ENCODE measurements at regions not wholly inside any gene's neighbourhood (a gene's known extent, or its start where the extent isn't known, plus 50 kb on each side); places are given as distances from the start of the nearest gene placed in this dataset.

DNA sequence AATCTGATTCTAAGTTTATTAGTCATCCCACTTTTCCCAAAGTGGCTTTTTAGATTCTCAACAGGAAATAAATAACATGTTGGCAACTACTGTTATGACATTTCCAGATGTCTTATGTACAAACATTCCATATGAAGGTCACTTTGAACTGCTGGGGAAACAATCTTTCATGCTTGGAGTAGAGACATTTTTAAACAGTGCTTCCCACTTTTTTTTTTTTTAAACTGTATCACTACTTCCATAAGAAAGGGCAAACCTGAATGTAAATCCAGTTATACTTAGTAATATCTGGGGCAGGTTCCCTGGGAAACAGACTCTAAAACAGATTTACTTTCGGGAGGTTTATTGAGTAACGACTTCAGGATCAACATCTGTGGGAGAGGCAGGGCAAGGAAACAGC lies 473.8 kb downstream of the TAFA4 start:
- Histone ChIP-seq H3K18ac (ENCODE audit: low read depth in 1 of 2, low read length in 2 of 2) (peak overlapping the region in 1 of 2 experiments; percentile 64), H3K4ac (ENCODE audit: low read depth in 1 of 2, low read length in 2 of 2) (no peak overlapping the region)
- WGBS = 10% methylated on average over 2 of the region's 2 CpGs

DNA sequence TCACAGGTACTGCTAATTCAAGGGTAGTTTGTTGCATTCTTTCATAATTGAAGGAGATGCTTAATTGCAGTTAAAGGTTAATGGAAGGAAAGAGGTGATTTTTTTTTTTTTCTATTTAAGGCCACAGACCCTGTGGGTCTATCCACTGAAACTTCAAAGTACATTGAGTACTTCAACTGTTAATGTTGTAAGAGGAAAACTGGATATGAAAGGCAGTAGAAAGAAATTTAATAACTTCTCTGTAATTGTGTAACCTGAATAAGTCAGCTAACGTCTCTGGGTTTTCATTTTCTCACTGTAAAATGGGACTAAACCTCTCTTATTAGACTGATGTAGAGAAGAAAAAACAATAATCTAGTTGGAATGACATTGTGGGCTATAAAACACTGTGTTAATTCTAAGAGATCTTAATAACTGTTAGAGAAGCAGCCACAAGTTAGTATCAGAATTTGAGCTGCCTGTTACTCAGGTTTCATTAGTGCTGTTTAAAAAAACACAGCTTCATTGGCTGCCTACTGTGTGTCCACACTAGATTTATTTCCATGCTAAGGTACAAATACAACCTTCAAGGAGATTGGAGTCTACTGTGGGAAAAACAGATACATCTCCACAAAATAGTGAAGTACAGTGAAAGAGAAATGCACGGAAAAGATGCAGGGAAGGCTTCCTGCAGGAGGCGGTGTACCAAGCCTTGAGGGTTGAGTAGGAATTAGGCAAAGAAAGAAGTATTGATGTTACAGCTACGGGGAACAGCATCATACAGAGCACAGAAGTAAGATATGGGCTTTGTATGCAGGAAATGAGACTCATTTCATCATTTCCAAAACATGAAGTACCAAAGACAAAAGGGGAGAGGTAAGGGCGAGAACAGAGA lies 483.6 kb downstream of the TAFA4 start:
- Histone ChIP-seq H3K4me2 (ENCODE audit: low read length, poor library complexity, severe bottlenecking) (no peak overlapping the region), H2BK12ac (ENCODE audit: low read length in 2 of 2) (peak overlapping the region in 1 of 2 experiments; percentile 38), H3K18ac (ENCODE audit: low read depth in 1 of 2, low read length in 2 of 2) (no peak overlapping the region), H3K9me3 (ENCODE audit: control insufficient read depth, low read length) (no peaks in the 10 kb centered on the region), H3K4me1 (ENCODE audit: control insufficient read depth, insufficient read depth, low read depth, low read length) (no peaks in the 10 kb centered on the region), H2AK5ac (ENCODE audit: low read length, severe bottlenecking) (no peak overlapping the region), H4K8ac (ENCODE audit: low read length) (no peak overlapping the region), H3K79me1 (replicated peaks; ENCODE audit: low read length, poor library complexity, severe bottlenecking) (no peaks in the 10 kb centered on the region), H3K4ac (ENCODE audit: low read depth in 1 of 2, low read length in 2 of 2) (no peak overlapping the region), H2BK120ac (ENCODE audit: low read depth, low read length) (no peak overlapping the region), H3K27ac (ENCODE audit: low read length, poor library complexity, severe bottlenecking) (no peak overlapping the region), H2BK5ac (ENCODE audit: low read depth, low read length, poor library complexity, severe bottlenecking) (no peak overlapping the region), H3K4me3 (ENCODE audit: insufficient read depth in 1 of 2, low read depth in 1 of 2, low read length in 2 of 2) (no peak overlapping the region), H3K14ac (ENCODE audit: low read length in 2 of 2) (no peak overlapping the region), H3K27me3 (ENCODE audit: control insufficient read depth in 1 of 2, insufficient read depth in 1 of 2, low read length in 2 of 2) (no peaks in the 10 kb centered on the region), H3K23ac (ENCODE audit: low read length in 2 of 2) (no peak overlapping the region), H4K91ac (ENCODE audit: low read length) (no peak overlapping the region), H3K9ac (ENCODE audit: low read length) (no peak overlapping the region), H3K36me3 (ENCODE audit: control insufficient read depth in 1 of 2, insufficient read depth in 2 of 2, low read depth in 1 of 2, low read length in 2 of 2) (no peaks in the 10 kb centered on the region), H2BK15ac (ENCODE audit: low read depth, poor library complexity, severe bottlenecking) (no peak overlapping the region), H2AFZ (ENCODE audit: low read depth, low read length) (no peak overlapping the region)
- 85% methylated on average over 4 of the region's 5 CpGs for WGBS
- no peak for DNase-seq

More for the DNA sequence above, 473.8 kb downstream of the TAFA4 start:
- peaks cover 8% of the 10 kb centered on the region for H3K9me3 ChIP-seq (ENCODE audit: control insufficient read depth, low read length)
- H2BK15ac ChIP-seq (ENCODE audit: low read depth, poor library complexity, severe bottlenecking) = no peak overlapping the region
- H2BK12ac ChIP-seq (ENCODE audit: low read length in 2 of 2) = no peak overlapping the region
- H2BK5ac ChIP-seq (ENCODE audit: low read depth, low read length, poor library complexity, severe bottlenecking) = no peak overlapping the region
- H3K9ac ChIP-seq (ENCODE audit: low read length) = no peak overlapping the region
- H3K4me3 ChIP-seq (ENCODE audit: insufficient read depth in 1 of 2, low read depth in 1 of 2, low read length in 2 of 2) = no peak overlapping the region
- peak; percentile 84 for DNase-seq
- no peak overlapping the region for H3K27ac ChIP-seq (ENCODE audit: low read length, poor library complexity, severe bottlenecking)
- H3K23ac ChIP-seq (ENCODE audit: low read length in 2 of 2) = no peak overlapping the region
- peak overlapping the region; percentile 89 for H4K8ac ChIP-seq (ENCODE audit: low read length)
- H3K14ac ChIP-seq (ENCODE audit: low read length in 2 of 2) = no peak overlapping the region
- peaks cover 3% of the 10 kb centered on the region for H3K4me1 ChIP-seq (ENCODE audit: control insufficient read depth, insufficient read depth, low read depth, low read length)
- H2AK5ac ChIP-seq (ENCODE audit: low read length, severe bottlenecking) = no peak overlapping the region
- H3K36me3 ChIP-seq (ENCODE audit: control insufficient read depth in 1 of 2, insufficient read depth in 2 of 2, low read depth in 1 of 2, low read length in 2 of 2) = no peaks in the 10 kb centered on the region
- no peak overlapping the region for H3K4me2 ChIP-seq (ENCODE audit: low read length, poor library complexity, severe bottlenecking)
- H2BK120ac ChIP-seq (ENCODE audit: low read depth, low read length) = no peak overlapping the region
- H2AFZ ChIP-seq (ENCODE audit: low read depth, low read length) = no peak overlapping the region
- no peaks in the 10 kb centered on the region for H3K79me1 ChIP-seq (replicated peaks; ENCODE audit: low read length, poor library complexity, severe bottlenecking)
- H3K27me3 ChIP-seq (ENCODE audit: control insufficient read depth in 1 of 2, insufficient read depth in 1 of 2, low read length in 2 of 2) = no peaks in the 10 kb centered on the region
- no peak overlapping the region for H4K91ac ChIP-seq (ENCODE audit: low read length)

DNA sequence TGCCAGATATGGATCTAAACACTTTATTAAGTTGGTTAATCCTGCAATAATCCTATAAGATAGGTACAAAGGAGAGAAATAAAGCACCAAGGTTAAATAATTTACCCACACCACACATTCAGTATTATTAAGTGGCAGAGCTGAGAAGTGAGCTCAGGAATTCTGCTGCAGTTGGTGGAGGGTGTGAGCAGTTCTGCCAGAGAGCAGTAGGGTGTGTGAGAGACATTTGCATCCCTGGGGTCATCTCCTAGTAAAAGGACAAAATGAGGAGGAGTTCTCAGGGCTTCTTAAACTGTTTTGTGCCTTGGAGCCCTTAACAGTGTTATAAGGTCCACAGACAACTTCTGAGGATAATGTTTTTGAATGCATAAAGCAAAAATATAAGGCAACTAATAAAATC lies 484.5 kb downstream of the TAFA4 start:
- H2AK5ac ChIP-seq (ENCODE audit: low read length, severe bottlenecking) = no peak overlapping the region

DNA sequence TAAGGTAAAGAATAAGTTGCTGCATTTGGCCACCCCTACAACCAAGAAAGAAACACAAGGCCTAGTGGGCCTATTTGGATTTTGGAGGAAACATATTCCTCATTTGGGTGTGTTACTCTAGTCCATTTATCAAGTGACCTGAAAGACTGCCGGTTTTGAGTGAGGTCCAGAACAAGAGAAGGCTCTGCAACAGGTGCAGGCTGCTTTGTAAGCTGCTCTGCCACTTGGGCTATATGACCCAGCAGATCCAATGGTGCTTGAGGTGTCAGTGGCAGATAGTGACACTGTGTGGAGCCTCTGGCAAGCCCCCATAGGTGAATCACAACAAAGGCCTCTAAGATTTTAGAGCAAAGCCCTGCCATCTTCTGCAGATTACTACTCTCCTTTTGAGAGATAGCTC lies 491.3 kb downstream of the TAFA4 start:
- Histone ChIP-seq H3K4me3 (ENCODE audit: insufficient read depth in 1 of 2, low read depth in 1 of 2, low read length in 2 of 2) (no peak overlapping the region), H2AK5ac (ENCODE audit: low read length, severe bottlenecking) (no peak overlapping the region), H3K36me3 (ENCODE audit: control insufficient read depth in 1 of 2, insufficient read depth in 2 of 2, low read depth in 1 of 2, low read length in 2 of 2) (no peaks in the 10 kb centered on the region), H3K18ac (ENCODE audit: low read depth in 1 of 2, low read length in 2 of 2) (no peak overlapping the region), H2AFZ (ENCODE audit: low read depth, low read length) (no peak overlapping the region), H3K4me2 (ENCODE audit: low read length, poor library complexity, severe bottlenecking) (no peak overlapping the region), H3K9me3 (ENCODE audit: control insufficient read depth, low read length) (no peaks in the 10 kb centered on the region), H3K23ac (ENCODE audit: low read length in 2 of 2) (no peak overlapping the region), H3K79me1 (replicated peaks; ENCODE audit: low read length, poor library complexity, severe bottlenecking) (no peaks in the 10 kb centered on the region), H3K4ac (ENCODE audit: low read depth in 1 of 2, low read length in 2 of 2) (no peak overlapping the region), H3K4me1 (ENCODE audit: control insufficient read depth, insufficient read depth, low read depth, low read length) (no peaks in the 10 kb centered on the region), H4K91ac (ENCODE audit: low read length) (no peak overlapping the region), H2BK120ac (ENCODE audit: low read depth, low read length) (no peak overlapping the region), H3K27ac (ENCODE audit: low read length, poor library complexity, severe bottlenecking) (no peak overlapping the region), H2BK15ac (ENCODE audit: low read depth, poor library complexity, severe bottlenecking) (no peak overlapping the region), H2BK5ac (ENCODE audit: low read depth, low read length, poor library complexity, severe bottlenecking) (no peak overlapping the region), H3K9ac (ENCODE audit: low read length) (no peak overlapping the region), H3K14ac (ENCODE audit: low read length in 2 of 2) (no peak overlapping the region), H3K27me3 (ENCODE audit: control insufficient read depth in 1 of 2, insufficient read depth in 1 of 2, low read length in 2 of 2) (no peaks in the 10 kb centered on the region), H4K8ac (ENCODE audit: low read length) (no peak overlapping the region), H2BK12ac (ENCODE audit: low read length in 2 of 2) (no peak overlapping the region)
- 91% methylated on average over 1 of the region's 1 CpG for WGBS
- no peak for DNase-seq

More for the DNA sequence above, 484.5 kb downstream of the TAFA4 start:
- no peak overlapping the region for H2BK12ac ChIP-seq (ENCODE audit: low read length in 2 of 2)
- H4K8ac ChIP-seq (ENCODE audit: low read length) = no peak overlapping the region
- H2BK120ac ChIP-seq (ENCODE audit: low read depth, low read length) = no peak overlapping the region
- H3K9ac ChIP-seq (ENCODE audit: low read length) = no peak overlapping the region
- H3K9me3 ChIP-seq (ENCODE audit: control insufficient read depth, low read length) = no peaks in the 10 kb centered on the region
- no peak overlapping the region for H3K4ac ChIP-seq (ENCODE audit: low read depth in 1 of 2, low read length in 2 of 2)
- H3K4me3 ChIP-seq (ENCODE audit: insufficient read depth in 1 of 2, low read depth in 1 of 2, low read length in 2 of 2) = no peak overlapping the region
- no peak for DNase-seq
- H3K18ac ChIP-seq (ENCODE audit: low read depth in 1 of 2, low read length in 2 of 2) = no peak overlapping the region
- H2AFZ ChIP-seq (ENCODE audit: low read depth, low read length) = no peak overlapping the region
- no peaks in the 10 kb centered on the region for H3K79me1 ChIP-seq (replicated peaks; ENCODE audit: low read length, poor library complexity, severe bottlenecking)
- no peak overlapping the region for H3K27ac ChIP-seq (ENCODE audit: low read length, poor library complexity, severe bottlenecking)
- no peak overlapping the region for H2BK15ac ChIP-seq (ENCODE audit: low read depth, poor library complexity, severe bottlenecking)
- no peak overlapping the region for H2BK5ac ChIP-seq (ENCODE audit: low read depth, low read length, poor library complexity, severe bottlenecking)
- no peaks in the 10 kb centered on the region for H3K27me3 ChIP-seq (ENCODE audit: control insufficient read depth in 1 of 2, insufficient read depth in 1 of 2, low read length in 2 of 2)
- H3K36me3 ChIP-seq (ENCODE audit: control insufficient read depth in 1 of 2, insufficient read depth in 2 of 2, low read depth in 1 of 2, low read length in 2 of 2) = no peaks in the 10 kb centered on the region
- H3K4me2 ChIP-seq (ENCODE audit: low read length, poor library complexity, severe bottlenecking) = no peak overlapping the region
- H3K23ac ChIP-seq (ENCODE audit: low read length in 2 of 2) = no peak overlapping the region
- H4K91ac ChIP-seq (ENCODE audit: low read length) = no peak overlapping the region
- H3K14ac ChIP-seq (ENCODE audit: low read length in 2 of 2) = no peak overlapping the region
- H3K4me1 ChIP-seq (ENCODE audit: control insufficient read depth, insufficient read depth, low read depth, low read length) = no peaks in the 10 kb centered on the region
